Neural crest cell (in vitro differentiated cells): ENCODE measurements at regions not wholly inside any gene's neighbourhood (a gene's known extent, or its start where the extent isn't known, plus 50 kb on each side); places are given as distances from the start of the nearest gene placed in this dataset.

ENCODE experiments used
- DNase-seq: peaks from one replicate; pipeline ENCODE4 v3.0.0; 2021; ENCODE audit warnings: low read depth, mixed read lengths, low spot score
- H3K27ac Mint-ChIP-seq: one replicate; pipeline ENCODE4 v1.8.0; 2021; ENCODE audit warnings: mild to moderate bottlenecking, mixed read lengths; ENCODE audit not compliant: unreplicated experiment
- H3K27me3 Mint-ChIP-seq: 2 replicates; pipeline ENCODE4 v1.8.0; 2021; ENCODE audit warnings: low read depth, mild to moderate bottlenecking, mixed read lengths
- H3K36me3 Mint-ChIP-seq: 2 replicates; pipeline ENCODE4 v1.8.0; 2021; ENCODE audit warnings: low read depth, mild to moderate bottlenecking, mixed read lengths
- H3K4me1 Mint-ChIP-seq: 2 replicates; pipeline ENCODE4 v1.8.0; 2021; ENCODE audit warnings: mixed read lengths
- H3K4me3 Mint-ChIP-seq: one replicate; pipeline ENCODE4 v1.8.0; 2021; ENCODE audit warnings: mild to moderate bottlenecking, mixed read lengths
- H3K9me3 Mint-ChIP-seq: 2 replicates; pipeline ENCODE4 v1.8.0; 2021; ENCODE audit warnings: mixed read lengths
- TF ChIP-seq, protein P1 (sequence below): fragments of 200-600 bp; sonication (generic); conservative IDR thresholded peaks from 2 replicates; pipeline ENCODE4 v1.5.0; 2021; ENCODE audit warnings: antibody characterized with exemption, mild to moderate bottlenecking

GRCh38 chr13:39100996-39101738, 62.9 kb downstream of the NHLRC3 start:
- Mint-ChIP-seq H3K4me1 (peaks cover 12% of the 10 kb centered on the region), H3K9me3 (no peaks in the 10 kb centered on the region), H3K4me3 (no peak overlapping the region), H3K27ac (peak overlapping the region; percentile 40), H3K36me3 (no peaks in the 10 kb centered on the region), H3K27me3 (no peaks in the 10 kb centered on the region)
- TF ChIP-seq, protein P1, sequence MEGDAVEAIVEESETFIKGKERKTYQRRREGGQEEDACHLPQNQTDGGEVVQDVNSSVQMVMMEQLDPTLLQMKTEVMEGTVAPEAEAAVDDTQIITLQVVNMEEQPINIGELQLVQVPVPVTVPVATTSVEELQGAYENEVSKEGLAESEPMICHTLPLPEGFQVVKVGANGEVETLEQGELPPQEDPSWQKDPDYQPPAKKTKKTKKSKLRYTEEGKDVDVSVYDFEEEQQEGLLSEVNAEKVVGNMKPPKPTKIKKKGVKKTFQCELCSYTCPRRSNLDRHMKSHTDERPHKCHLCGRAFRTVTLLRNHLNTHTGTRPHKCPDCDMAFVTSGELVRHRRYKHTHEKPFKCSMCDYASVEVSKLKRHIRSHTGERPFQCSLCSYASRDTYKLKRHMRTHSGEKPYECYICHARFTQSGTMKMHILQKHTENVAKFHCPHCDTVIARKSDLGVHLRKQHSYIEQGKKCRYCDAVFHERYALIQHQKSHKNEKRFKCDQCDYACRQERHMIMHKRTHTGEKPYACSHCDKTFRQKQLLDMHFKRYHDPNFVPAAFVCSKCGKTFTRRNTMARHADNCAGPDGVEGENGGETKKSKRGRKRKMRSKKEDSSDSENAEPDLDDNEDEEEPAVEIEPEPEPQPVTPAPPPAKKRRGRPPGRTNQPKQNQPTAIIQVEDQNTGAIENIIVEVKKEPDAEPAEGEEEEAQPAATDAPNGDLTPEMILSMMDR, result no peak
- DNase-seq, result no peak

- DNase-seq, result no peak
- Mint-ChIP-seq H3K4me3 (no peak overlapping the region), H3K27me3 (no peaks in the 10 kb centered on the region), H3K36me3 (no peaks in the 10 kb centered on the region), H3K9me3 (no peaks in the 10 kb centered on the region), H3K4me1 (peaks cover 12% of the 10 kb centered on the region), H3K27ac (peak overlapping the region; percentile 95)
- TF ChIP-seq, protein P1, result no peak
Measured at GRCh38 chr13:39102981-39103490, 64.8 kb downstream of the NHLRC3 start.

GRCh38 chr13:39105110-39105509, 66.9 kb downstream of the NHLRC3 start:
- TF ChIP-seq, protein P1, result no peak
- H3K4me3 Mint-ChIP-seq, result no peak overlapping the region
- no peak overlapping the region for H3K27ac Mint-ChIP-seq
- peaks cover 15% of the 10 kb centered on the region for H3K4me1 Mint-ChIP-seq
- no peak for DNase-seq
- H3K9me3 Mint-ChIP-seq, result no peaks in the 10 kb centered on the region
- no peaks in the 10 kb centered on the region for H3K36me3 Mint-ChIP-seq
- no peaks in the 10 kb centered on the region for H3K27me3 Mint-ChIP-seq

DNA sequence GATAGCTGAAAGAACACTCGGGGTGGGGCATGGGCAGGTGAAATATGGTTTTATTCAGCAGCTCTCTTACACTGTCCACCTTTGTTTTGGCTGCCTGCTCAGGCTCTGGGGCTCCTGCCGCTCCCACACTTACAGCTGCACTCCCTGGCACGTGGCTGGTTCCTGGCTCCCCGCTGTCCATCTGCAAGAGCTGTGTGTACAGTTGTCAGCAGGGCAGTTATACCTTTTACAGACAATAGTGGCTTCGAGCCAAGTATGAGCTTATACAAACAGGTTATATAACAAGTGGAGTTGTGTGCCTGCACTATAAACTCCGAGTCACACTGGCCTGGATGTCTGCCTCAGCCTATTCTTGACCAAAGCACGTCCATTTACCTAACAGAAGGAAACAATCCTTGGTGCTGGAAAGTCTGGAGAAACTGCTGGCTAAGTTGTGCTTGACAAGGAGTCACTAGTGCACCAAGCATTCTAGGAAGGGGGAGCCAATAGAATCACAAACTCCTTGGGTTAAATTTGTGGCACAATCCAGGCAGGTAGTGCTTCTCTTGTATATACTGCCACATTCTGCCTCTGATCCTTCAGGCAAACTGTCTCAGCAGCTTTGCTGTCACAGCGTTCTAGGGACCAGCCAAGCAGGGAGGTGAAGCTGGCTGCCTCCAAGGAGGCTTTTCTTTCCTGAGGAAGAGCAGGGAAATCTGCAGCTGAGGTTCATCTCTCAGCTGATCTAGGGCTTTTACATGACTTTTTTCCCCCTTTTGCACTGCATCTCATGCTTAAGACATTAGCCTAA, 68.2 kb downstream of the NHLRC3 start:
- Mint-ChIP-seq H3K36me3 (no peaks in the 10 kb centered on the region), H3K27me3 (no peaks in the 10 kb centered on the region), H3K9me3 (no peaks in the 10 kb centered on the region), H3K4me3 (no peak overlapping the region), H3K27ac (peak overlapping the region; percentile 78), H3K4me1 (peaks cover 15% of the 10 kb centered on the region)
- TF ChIP-seq, protein P1, result no peak
- no peak for DNase-seq

DNA sequence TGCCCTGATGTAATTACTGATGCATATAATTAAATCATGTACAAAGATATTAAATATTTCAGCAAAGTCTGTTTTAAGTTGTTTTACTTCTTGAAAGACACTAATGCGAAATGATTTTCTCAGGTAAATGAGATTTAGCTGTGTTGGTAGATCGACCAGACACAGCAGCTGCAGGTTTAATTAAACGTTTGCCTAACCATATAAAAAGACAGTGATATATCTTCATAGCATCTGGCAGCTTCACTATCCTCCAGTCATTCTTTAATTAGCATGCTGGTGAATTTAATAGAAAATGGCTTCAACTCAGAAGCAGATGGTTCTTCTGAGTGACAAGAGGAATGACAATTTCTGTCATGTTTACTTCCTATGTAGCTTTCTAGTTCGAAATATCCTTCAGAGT, 69.3 kb downstream of the NHLRC3 start:
- Mint-ChIP-seq H3K4me1 (peaks cover 15% of the 10 kb centered on the region), H3K27me3 (no peaks in the 10 kb centered on the region), H3K4me3 (no peak overlapping the region), H3K36me3 (no peaks in the 10 kb centered on the region), H3K9me3 (no peaks in the 10 kb centered on the region), H3K27ac (no peak overlapping the region)
- no peak for DNase-seq
- TF ChIP-seq, protein P1, result no peak
